ENCODE measurements at regions not wholly inside any gene's neighbourhood (a gene's known extent, or its start where the extent isn't known, plus 50 kb on each side); places are given as distances from the start of the nearest gene placed in this dataset.

GRCh38 chr3:94459167-94459566 is 396.3 kb downstream of the NSUN3 start (continued):
- TF ChIP-seq ZBTB40 (IDR thresholded peaks at IDR 0.05) (no peak), ZBTB40 (CRISPR knock-in tag; IDR thresholded peaks at IDR 0.05) (no peak), DEAF1 (CRISPR knock-in tag; IDR thresholded peaks at IDR 0.05) (no peak)

Measured in K562 (cell line).